ENCODE measurements at regions not wholly inside any gene's neighbourhood (a gene's known extent, or its start where the extent isn't known, plus 50 kb on each side); places are given as distances from the start of the nearest gene placed in this dataset.
A peak's percentile ranks its signal among the peaks of the same experiment; 100 is the strongest.

DNA sequence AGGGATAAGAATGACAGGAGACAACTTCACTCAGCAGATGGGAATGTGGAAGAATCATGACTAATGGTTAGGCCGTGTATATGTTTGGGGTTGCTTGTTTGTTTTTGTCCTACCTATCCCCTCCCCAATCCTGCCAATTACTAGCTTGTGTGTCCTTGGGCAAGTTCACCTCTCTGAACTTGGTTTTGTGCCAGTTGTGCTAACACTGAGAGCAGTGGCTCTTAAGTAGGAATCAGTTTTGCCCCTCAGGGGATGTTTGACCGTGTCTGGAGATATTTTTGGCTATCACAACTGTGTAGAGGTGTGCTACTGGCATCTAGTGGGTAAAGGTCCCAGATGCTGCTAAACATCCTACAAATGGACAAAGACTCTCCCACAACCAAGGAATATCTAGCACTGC is 287.0 kb downstream of the DMRT2 start:
- no peak for DNase-seq

DNA sequence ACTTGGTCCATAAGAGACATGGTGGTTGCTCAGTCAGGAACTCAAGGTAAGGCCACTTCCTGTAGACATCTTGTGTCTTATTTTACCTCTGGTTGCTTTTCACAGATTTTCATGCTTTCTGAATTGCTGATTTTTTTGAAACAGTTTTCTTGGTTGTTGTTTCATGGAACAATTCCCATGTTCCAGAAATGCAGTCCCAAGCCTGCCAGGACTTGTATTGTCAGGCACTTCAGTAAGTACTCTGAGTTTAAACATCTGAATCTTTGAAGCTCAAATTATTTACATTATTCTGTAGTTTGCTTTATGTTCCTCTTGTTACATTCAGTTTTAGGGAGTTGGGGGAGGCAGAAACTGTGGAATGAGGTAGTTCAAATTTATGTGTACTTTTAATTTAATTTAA is 290.2 kb downstream of the DMRT2 start:
- no peak for DNase-seq

DNA sequence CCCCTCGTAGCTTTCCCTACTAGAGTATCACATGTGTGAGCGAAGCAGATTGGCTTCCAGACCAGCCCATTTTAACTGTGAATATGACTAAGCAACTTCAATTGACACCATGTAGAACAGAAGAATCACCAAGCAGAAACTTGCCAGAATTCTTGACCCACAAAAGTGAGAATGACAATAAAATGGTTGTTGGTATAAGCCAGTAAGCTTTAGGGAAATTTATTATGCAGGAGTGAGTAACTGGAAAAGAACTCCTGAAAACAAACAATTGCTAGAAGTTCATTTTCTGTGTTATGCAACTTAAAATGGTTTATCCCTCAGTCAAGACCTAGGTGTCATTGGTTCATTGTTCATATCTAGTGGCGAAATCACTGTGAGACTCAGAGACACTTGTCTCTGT is 303.1 kb downstream of the DMRT2 start:
- DNase-seq, result no peak

DNA sequence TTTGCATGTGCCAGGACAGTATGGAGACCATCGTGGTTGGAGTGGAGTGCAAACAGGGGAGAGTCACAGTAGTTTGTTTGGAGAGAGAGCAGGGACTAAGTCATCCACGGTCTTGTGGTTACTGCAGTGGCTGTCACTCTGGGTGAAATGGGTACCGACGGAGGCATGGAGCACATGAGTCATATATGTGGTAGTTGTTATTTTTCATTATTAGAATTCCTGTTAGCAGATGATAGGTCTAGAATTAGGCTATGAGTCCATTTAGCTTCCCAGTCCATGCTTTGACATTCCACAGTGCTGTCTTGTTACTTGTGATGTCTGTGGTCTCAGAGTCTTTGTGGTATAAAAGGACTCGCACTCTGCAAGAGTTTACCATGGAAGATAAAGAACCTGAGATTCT is 303.9 kb downstream of the DMRT2 start:
- no peak for DNase-seq

DNA sequence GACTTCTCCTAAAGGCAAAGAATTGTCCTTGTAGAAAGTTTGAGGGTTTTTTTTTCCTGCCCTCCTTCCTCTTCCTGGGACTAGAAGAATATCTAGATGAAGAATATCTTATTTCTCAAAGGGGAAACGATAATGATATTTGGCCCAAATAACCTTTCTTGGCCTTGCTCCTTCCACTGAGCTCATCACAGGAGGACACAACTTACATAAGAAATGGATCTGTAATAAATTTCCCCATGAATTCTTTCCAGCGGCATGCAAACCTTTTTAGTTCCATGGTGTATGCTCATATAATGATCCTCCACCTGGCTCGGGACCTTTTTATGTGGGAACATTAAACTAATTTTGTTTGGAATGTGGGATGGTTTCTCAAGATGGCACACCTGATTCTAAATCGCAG is 304.4 kb downstream of the DMRT2 start:
- no peak for DNase-seq

DNA sequence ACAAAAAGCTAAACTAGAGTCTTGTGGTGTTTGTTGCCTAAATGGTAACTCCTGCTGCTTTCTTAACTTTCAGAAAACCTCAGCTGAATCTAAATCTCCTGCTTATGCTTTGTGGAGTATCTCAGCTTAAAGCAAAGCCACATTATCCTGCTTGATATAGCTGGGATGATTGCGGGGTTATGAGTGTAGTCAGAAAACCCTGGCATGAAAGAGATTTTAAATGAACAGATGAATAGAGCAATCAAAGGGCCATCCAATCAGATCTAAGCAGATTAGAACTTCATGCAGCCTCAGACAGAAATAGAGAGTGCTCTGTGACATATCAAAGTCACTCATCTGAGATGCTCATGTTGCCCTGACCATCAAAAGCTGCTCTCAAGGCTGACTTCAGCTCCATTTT is 305.5 kb downstream of the DMRT2 start:
- no peak for DNase-seq

DNA sequence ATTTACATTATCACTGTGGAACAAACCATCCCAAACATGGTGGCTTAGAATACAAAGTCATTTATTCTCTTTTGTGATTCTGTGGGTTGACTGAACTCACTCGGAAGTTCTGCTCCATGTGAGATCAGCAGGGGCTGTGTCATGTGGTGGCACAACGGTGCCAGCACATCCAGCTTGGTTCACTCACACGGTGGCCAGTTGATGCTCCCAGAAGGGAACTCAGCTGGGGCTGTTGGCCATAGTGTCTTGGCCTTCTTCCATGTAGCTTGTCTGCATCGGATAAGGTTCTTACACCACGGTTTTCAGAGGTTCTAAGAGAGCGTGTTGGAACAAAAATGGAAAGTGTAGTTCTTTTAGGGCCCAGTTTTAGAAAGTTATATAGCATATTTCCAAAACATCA is 312.7 kb downstream of the DMRT2 start:
- DNase-seq, result no peak

DNA sequence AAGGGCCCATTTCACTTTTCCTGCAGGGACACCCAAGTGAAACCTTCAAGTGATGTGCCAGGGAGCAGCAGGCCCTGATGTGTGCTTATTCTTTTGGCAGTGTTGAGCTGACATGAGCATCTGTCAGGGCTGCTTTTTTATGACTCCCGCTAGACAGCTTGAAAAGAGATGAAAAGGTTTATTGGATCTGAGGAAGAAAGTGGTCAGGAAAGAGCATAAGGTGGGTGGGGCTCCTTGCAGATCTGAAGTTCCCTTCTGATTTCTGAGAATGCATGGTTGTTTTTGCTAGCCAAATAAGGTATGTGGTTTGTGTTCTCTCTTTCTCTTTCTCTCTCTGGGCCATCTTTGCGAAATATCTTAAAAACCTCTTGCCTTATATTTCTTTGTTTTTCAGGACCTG is 316.1 kb downstream of the DMRT2 start:
- DNase-seq, result no peak

DNA sequence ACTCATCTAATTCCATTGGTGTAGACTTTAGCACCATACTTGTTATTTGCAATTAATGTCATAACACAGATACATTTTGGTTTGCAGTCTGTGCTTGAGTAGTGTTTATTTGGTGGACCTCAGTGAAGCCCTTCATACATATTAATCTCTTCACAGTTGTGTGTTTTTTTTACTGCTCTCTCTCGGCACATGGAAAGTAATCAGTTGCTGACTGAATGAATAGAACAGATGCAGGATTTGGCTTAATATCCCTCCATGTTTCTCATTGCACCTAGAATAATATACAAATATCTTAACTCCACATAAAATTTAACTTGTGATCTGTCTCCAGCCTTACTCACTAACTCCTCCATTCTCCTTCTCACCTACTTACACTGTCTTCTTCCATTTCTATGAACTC is 319.1 kb downstream of the DMRT2 start:
- DNase-seq, result no peak

DNA sequence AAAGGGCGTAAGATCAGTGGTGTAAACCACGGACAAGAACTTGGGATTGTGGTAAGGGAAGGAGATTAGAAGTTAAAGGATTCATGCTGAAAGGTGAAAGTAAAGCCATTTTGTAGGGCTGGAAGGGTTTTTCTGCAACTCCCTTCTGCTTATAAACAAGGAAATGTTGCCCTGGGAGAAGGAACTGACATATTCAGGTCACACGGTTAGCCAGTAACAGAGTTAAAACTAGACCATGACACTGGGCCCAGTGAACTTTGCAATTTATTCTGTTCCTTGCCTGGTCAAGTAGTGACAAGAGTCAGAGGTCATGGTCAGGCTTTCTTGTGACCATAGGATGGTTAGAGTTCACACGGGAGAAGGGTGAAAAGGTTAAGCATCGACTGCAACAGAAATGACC is 323.3 kb downstream of the DMRT2 start:
- no peak for DNase-seq

DNA sequence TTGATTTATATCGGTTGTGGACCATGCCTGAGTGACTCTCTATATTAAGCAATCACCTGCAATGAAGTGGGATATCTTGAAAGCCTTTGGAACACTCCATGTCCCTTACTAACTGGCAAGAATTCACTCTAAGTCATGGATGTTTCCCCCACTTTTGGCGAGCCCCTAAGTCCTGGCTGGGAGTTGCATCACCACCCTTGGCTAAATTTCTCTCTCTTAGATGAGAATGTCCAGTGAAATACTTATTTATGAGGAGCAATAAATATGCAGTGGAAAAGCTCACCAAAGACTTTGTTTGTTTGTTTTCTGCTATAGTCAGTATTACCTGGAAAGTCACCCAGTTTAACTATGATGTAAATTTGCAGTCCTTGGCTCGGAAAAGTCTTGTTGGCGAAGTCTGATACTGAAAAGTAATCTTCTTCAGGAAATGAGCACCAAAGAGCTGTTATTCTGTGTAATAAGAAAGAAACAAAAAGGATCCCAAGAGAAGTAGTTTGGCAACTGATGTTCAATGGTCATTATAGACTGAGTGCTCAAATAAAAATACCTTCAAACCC is 333.8 kb downstream of the DMRT2 start:
- DNase-seq, result no peak

DNA sequence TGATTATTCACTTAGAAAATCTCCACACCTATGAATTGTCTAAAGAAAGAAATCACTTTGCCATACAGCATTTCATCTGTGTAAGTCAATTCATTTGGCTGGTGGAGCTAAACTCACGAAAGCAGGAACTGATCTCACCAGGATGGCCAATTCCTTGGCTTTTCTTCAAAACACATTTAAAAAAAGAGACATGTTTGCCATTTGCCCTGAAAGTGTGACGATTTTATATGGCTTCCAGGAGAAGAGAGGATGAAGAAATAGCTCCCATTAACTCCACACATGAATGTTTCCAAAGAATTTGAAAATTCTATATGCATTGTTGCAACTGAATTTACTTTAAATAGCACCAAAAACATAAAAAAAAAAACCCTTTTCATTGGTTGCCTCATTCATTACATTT is 334.7 kb downstream of the DMRT2 start:
- DNase-seq, result no peak

DNA sequence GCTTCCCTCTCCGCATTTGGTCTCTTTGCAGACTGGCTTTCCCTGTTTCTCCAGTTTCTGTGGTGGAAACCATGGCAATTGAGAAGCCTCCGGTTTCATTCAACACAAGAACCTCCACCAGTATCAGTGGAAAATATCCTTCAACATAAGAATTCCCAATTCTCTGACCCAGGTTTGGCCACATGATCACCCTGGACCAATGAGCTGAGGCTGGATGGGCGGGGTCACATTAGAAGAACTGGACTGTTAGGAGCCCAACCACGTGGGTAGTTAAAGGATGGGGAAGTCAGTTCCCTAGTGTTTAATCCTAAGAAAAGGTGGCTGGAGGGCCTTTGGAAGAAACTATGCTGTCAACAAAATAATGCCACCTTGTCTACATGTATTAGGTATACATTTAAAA is 336.3 kb downstream of the DMRT2 start:
- DNase-seq, result no peak

DNA sequence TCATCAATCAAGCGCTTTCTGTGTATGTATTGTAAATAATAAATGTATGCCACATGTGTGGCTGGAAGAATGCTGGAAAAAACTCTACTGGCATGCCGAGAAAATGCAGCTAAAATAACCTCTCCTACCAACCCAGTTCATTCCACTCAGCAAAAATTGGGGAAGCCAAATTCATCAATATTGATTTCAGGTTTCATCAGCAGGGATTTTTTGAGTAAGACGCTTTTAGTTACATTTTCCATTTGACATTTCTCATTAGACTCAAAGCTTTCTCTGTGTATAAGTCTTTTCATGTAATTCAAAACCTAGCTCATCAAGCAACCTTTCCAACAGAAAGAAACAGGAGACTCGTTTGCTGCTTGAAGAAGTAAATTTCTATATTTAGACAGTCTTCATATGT is 338.1 kb downstream of the DMRT2 start:
- DNase-seq, result no peak

DNA sequence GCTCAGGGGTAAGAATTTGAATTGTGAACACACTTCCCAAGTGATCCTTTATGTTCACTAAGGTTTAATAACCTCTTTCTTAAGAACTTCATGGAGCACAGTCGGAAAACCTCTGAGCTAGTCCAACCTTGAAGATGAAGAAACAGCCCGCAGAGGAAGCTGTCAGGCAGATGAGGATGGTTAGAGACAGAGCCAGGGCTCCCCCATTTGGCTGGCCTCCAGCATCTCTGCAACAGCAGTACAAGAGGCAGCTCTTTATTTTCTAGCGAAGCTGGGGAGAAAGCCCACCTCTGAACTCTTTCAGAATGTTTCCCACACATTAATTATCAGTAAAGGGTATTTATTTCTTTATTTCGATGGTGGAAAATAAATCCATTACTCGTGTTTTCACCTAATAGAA is 350.8 kb downstream of the DMRT2 start:
- no peak for DNase-seq

DNA sequence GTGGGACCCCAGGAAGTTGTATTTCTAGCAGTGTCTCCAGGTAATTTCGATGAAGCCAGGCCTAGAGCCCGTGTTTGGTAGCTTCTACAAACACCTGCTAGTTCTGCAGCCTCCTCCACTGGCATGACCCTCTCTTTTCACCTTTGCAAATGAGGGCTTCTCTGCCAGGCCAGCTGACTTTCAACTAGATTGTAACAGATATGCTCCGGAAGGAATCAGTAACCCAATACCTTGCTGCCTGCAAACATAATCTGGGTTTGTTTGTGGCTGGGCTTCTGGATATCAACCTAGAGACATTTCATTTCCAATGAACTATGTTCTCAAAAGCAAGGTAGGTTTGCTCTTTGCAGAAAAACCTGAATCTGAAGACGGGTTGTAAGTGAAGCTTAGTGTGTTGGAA is 354.8 kb downstream of the DMRT2 start:
- DNase-seq, result peak; percentile 1

DNA sequence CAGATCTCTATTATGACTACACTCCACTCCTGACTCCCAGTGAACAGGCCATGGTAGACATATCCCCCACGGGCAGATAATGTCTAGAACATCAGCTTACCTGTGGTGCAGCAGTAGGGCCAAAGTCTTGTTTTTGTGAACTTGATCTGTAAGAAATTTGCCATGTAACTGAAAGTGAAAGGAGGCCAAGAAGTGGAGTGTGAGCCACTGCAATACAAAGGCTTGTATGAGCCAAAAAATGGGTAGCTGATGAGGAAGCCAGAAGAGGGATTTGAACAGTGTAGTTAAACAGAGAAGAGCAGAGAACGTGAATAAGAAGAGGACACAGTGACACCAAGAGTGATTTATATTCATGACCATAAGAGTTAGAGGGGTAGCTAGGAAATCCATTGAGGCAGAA is 361.7 kb downstream of the DMRT2 start:
- no peak for DNase-seq

DNA sequence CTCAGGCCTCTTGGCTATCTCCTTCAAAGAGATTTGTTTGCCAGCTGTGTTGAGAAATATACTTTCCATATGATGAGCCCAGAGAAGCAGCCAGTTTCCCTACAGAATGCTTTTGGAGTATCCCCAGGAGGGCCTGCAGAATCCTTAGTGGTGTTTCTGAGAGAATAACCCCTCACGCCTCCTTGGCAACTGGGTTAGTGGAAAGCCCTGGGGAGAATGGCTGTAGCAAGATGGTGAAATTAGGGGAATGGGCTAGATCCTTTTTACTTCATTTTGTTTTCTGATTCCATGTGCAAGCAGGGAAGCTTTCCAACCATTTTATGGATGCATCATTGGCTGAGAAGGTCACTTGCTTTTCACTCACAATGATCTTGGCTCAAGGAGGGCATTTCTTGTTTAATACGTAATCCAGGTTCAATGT is 364.6 kb downstream of the DMRT2 start:
- DNase-seq, result no peak

DNA sequence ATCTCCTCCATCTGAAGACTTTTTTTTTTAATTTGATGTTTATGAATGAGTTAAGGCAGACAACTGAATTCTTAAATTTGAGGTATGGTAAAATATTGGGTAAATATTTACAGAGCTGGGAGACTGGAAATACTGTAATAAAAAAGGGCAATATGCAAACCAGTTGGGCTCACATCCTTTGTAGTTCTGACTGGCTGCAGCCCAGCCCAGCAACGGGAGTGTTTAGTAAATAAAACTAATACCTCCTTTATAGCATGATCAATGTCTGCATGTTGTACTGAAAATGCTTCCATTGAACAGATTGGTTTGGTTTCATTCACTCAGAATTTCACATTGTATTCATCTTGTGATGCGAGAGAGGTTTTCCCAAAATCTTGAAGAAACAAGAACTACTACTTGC is 365.0 kb downstream of the DMRT2 start:
- DNase-seq, result no peak

DNA sequence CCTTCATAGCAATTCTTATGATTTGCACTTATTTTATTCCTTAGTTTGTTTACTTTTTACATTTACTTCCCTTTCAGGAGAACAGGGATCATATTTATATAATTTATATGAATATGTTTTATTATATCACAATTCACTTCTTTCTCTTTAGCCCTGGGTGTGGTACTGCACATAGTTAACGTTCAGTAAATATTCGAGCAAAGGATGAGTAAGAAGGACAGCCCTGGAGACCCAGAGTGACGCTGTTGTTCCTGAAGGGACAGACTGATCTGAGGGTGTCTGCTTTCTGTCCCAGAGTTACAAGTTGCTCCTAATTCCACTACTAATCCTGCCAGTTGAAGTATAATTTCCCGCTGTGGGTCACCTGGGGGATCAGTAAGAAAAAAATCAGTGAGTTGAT is 366.1 kb downstream of the DMRT2 start:
- no peak for DNase-seq

DNA sequence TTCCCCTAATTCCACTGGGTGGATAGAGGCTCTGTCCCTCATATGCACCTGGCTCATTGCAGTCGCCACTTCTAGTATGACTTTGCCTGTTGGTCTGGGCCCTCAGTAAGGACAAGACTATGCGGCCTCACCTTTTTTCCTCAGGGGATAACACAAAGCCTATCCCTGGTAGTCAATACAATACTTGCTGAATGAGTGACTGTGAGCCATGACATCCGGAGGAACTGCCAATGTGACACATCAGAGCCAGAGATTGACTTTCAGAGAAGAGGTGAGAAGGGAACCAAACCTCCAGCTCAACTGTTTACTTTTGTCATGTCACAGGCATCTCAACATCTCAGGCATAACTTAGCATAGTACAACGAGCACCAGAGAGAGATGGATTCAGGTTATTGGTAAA is 371.3 kb downstream of the DMRT2 start:
- no peak for DNase-seq

DNA sequence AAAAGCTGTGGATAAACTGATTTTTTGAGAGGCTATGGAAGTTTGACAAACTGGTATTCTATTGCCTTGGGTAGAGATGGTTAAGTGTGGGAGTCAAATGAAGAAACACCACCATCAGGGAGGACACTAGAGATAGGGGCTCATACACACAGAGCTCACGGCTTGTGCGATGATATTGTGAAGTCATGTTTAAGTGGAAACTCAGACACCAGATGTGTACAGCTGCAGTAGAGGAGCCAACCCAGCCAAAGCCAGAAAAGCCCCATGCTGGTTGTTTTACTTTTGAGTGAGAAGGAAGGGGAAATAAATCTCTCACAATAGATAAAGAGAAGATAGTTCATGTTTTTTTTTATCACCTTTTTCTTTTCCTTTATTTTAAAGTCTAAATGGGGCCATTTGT is 377.7 kb downstream of the DMRT2 start:
- no peak for DNase-seq

DNA sequence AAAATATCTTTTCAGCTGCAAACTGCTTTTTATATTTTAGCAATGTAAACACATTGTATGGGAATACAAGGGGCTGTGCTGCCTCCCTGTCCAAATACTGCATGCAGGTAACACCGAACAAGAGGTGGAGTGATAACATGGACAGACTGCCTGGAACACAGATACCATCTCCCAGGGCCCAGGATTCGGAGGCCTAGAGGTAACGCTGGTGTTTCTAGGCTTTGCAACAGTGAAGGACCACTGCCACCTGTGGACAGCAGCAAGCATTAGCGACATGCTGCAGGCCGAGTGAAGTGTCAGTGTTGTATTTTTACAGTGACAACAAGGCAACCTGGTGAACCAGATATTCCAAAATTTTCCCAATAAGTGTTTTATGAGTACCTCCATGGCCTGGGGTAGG is 379.1 kb downstream of the DMRT2 start:
- DNase-seq, result no peak

DNA sequence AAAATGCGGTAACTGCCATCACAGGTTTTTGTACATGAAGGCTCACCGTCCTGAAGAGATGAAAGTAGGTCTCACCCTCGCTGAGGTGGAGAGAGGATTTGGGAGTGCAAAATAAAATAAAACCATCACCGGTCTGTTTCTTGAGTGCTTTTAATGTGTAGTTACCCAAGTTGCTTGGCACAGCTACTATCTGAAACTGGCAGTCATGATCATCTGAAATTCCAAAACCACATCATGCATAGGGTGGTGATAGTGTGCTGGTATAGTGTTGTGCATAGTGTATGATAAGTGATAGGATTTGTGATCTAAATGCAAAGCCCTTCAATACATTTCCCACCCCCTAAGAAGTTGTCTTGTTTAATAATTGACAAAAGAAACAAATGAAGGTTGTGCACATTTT is 381.3 kb downstream of the DMRT2 start:
- no peak for DNase-seq

DNA sequence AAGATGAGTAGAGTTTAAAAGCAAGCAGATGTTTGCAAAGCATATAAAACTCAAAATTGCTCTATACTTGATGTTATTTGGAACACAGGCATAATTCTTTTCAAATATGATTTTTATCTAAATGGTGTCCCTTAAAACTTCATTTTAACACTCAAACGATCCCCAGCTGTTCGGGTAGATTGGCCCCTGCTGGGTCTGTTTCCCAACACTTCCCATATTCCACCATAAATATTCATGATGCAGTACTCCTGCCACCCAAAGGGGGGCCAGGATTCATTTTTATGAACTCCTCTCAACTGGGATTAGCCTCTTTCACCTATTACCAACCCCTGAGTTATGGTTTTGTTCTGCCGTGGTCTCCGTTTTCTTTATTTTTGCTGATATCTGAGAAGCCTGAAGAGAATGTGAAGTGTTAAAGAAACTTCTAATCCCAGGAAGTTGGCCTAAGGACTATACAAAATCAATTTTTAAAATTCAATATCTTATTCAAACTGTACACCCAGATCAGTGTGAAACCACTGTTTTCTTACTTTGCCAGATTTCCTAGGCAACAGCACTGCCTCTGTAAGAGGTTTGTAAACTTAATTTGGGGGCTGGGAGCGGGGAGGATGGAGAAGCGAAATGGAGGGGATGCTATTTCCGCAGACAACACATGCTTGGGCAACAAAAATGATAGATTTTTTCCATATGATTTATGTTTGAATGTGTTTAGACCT is 384.1 kb downstream of the DMRT2 start:
- no peak for DNase-seq
